ENCODE measurements at regions not wholly inside any gene's neighbourhood (a gene's known extent, or its start where the extent isn't known, plus 50 kb on each side); places are given as distances from the start of the nearest gene placed in this dataset.

DNA sequence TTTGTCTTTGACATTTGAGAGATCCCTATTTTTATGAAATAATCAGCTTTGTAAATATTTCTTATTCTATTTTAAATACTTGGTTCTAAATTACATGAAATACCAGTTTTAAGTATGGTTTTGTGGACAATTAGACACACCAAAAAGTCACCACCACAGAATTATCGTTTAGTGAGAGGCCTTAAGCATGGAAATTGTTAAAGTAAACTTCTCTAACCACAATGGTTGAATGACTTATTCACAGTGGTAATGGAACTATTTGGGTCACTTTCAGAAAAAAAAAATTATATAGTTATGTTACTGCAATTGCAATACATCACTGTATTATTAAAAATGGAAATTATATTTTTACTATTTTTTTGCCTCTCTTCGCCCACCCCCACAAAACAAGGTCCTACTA, 1252.5 kb downstream of the EFNA5 start:
- TF ChIP-seq POLR2AphosphoS5 (IDR thresholded peaks at IDR 0.05; ENCODE audit: borderline replicate concordance, low read depth, low read length), result no peak
- no peak for TF ChIP-seq EZH2 (IDR thresholded peaks at IDR 0.05)

All from SK-N-MC (cell line).